MCF 10A (cell line): ENCODE measurements at regions not wholly inside any gene's neighbourhood (a gene's known extent, or its start where the extent isn't known, plus 50 kb on each side); places are given as distances from the start of the nearest gene placed in this dataset.
"Not testable (repeated sequence)": the region's sequence is repeated elsewhere in the genome, so short reads cannot be mapped to it uniquely, and the experiment has no call there.

Source experiments
- BruUV-seq: library from RNA; stranded (reverse); fragments of 400-500 nt; replicated peaks from 2 replicates; lab custom pipeline; 2021; lab: Mats Ljungman, UMichigan
- CTCF ChIA-PET: fragments of 300-600 bp; sonication (Branson Sonifier 250); formaldehyde crosslinking; extraction: SDS; loops from one replicate; lab custom pipeline; 2021; ENCODE audit warnings: antibody characterized with exemption, inconsistent platforms; lab: Yijun Ruan, JAX
- POLR2A ChIA-PET: fragments of 300-600, 350-650 bp; sonication (Branson Sonifier 250); formaldehyde crosslinking; extraction: SDS; loops from one replicate; lab custom pipeline; 2020; ENCODE audit warnings: antibody characterized with exemption, inconsistent platforms; lab: Yijun Ruan, JAX
- DNase-seq: peaks from one replicate; pipeline ENCODE4 v3.0.0-alpha.2; 2018; ENCODE audit not compliant: unreplicated experiment
- H3K27ac Mint-ChIP-seq: one replicate; pipeline ENCODE4 v1.8.0; 2022; ENCODE audit warnings: mild to moderate bottlenecking, low read depth, mixed read lengths; ENCODE audit not compliant: unreplicated experiment
- H3K27me3 Mint-ChIP-seq: one replicate; pipeline ENCODE4 v1.8.0; 2022; ENCODE audit warnings: mixed read lengths; ENCODE audit not compliant: insufficient read depth, unreplicated experiment
- H3K36me3 Mint-ChIP-seq: one replicate; pipeline ENCODE4 v1.8.0; 2022; ENCODE audit warnings: mild to moderate bottlenecking, moderate library complexity, mixed read lengths; ENCODE audit not compliant: insufficient read depth, unreplicated experiment
- H3K4me1 Mint-ChIP-seq: one replicate; pipeline ENCODE4 v1.8.0; 2022; ENCODE audit warnings: mixed read lengths; ENCODE audit not compliant: insufficient read depth, unreplicated experiment
- H3K4me3 Mint-ChIP-seq: one replicate; pipeline ENCODE4 v1.8.0; 2022; ENCODE audit warnings: mild to moderate bottlenecking, moderate library complexity, mixed read lengths; ENCODE audit not compliant: unreplicated experiment
- H3K9me3 Mint-ChIP-seq: one replicate; pipeline ENCODE4 v1.8.0; 2022; ENCODE audit warnings: mixed read lengths; ENCODE audit not compliant: unreplicated experiment
- intact Hi-C: fragments of 100-400 bp; cut with micrococcal nuclease; formaldehyde crosslinking; loops from 2 replicates; pipeline ENCODE4 v1.14.1; 2022
- TF ChIP-seq, protein P1 (sequence below): fragments of 200-600 bp; IDR thresholded peaks from one replicate; pipeline ENCODE4 v1.8.0; 2022; ENCODE audit warnings: antibody characterized with exemption, mild to moderate bottlenecking; ENCODE audit not compliant: unreplicated experiment

DNA sequence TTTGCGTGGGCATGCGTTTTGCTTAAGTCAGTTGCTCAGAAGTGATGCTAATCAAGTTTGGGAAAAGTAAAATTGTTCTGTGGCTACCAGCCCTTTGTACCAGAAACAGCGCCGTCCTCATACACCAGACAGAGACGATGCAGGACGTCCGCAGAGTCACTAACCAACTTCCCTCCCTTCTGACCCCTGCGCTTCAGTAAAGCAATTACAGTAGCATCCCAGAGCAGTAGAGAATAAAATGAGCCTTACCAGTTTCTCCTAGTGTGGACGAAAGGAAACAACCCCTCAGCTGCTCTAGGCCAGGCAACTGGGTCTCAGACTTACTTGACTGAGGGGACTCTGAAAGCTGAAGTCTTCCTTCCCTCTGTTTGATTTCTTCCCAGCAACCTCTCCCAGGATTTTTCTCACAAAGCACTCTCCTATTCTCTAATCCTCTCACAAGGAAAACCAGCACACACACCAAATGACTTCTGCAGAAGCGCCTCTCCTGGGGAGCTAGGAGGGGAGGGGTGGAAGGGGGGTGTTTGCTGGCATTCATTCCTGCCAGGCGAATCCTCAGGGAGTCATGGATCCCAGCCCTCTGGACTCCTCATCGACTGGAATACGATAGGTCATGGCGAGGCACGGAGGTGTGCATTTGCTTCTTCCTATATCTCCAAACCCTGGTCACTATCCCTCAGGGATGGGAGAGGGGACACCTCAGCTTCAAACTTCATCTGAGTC is 56.0 kb upstream of the MID1 start:
- peaks cover 73% of the 10 kb centered on the region for H3K27me3 Mint-ChIP-seq
- H3K27ac Mint-ChIP-seq, result no peak overlapping the region
- DNase-seq, result no peak
- no peaks in the 10 kb centered on the region for H3K9me3 Mint-ChIP-seq
- no TSS peak for BruUV-seq
- intact Hi-C loops, result no loop called here
- H3K4me1 Mint-ChIP-seq, result no peaks in the 10 kb centered on the region
- no peak overlapping the region for H3K4me3 Mint-ChIP-seq
- H3K36me3 Mint-ChIP-seq, result peaks cover 4% of the 10 kb centered on the region
- CTCF ChIA-PET, result no interaction called here
- POLR2A ChIA-PET, result no interaction called here
- TF ChIP-seq, protein P1, sequence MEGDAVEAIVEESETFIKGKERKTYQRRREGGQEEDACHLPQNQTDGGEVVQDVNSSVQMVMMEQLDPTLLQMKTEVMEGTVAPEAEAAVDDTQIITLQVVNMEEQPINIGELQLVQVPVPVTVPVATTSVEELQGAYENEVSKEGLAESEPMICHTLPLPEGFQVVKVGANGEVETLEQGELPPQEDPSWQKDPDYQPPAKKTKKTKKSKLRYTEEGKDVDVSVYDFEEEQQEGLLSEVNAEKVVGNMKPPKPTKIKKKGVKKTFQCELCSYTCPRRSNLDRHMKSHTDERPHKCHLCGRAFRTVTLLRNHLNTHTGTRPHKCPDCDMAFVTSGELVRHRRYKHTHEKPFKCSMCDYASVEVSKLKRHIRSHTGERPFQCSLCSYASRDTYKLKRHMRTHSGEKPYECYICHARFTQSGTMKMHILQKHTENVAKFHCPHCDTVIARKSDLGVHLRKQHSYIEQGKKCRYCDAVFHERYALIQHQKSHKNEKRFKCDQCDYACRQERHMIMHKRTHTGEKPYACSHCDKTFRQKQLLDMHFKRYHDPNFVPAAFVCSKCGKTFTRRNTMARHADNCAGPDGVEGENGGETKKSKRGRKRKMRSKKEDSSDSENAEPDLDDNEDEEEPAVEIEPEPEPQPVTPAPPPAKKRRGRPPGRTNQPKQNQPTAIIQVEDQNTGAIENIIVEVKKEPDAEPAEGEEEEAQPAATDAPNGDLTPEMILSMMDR, result no peak

DNA sequence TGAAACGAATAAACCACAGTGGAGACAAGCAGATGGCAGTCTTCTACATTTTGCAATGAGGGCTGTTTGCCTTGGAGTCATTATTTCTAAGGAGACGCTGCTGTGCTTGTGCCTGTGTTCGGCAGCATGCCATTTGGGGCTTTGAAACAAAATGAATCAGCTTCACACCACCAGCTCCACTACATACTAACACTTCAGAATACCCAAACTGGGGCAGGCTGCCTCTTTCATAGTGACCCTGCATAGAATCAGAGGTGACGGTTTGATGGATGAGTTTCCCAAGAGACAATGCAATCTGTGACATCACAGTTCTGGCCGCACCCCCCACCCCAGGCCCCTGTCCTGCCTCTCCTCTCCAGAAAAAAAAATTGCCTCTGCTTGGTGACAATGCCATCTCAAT is 57.1 kb upstream of the MID1 start:
- H3K4me1 Mint-ChIP-seq, result no peaks in the 10 kb centered on the region
- ChIA-PET POLR2A (no interaction called here), CTCF (no interaction called here)
- H3K27ac Mint-ChIP-seq, result no peak overlapping the region
- no TSS peak for BruUV-seq
- intact Hi-C loops, result no loop called here
- TF ChIP-seq, protein P1, result no peak
- H3K4me3 Mint-ChIP-seq, result no peak overlapping the region
- no peaks in the 10 kb centered on the region for H3K9me3 Mint-ChIP-seq
- peaks cover 62% of the 10 kb centered on the region for H3K27me3 Mint-ChIP-seq
- no peaks in the 10 kb centered on the region for H3K36me3 Mint-ChIP-seq
- no peak for DNase-seq

DNA sequence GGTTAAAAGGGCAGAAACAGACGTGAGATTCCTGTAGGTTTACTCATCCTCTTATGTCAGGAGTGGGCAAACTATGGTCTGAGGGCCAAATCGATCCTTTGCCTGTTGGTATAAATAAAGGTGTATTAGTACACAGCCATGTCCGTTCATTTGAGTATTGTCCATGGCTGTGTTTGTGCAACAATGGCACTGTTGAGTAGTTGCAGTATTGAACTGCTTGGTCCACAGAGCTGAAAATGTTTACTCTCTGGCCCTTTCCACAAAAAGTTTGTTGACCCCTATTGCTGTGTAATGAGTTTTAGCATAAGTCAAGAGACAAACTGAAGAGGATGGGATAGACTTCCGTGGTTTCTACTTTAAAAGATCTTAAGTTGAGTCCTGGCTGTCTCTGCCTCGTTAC is 59.0 kb upstream of the MID1 start:
- no TSS peak for BruUV-seq
- Mint-ChIP-seq H3K4me1 (no peaks in the 10 kb centered on the region), H3K27me3 (peaks cover 44% of the 10 kb centered on the region), H3K27ac (no peak overlapping the region), H3K4me3 (no peak overlapping the region), H3K36me3 (no peaks in the 10 kb centered on the region), H3K9me3 (no peaks in the 10 kb centered on the region)
- DNase-seq, result no peak
- POLR2A ChIA-PET, result no interaction called here
- TF ChIP-seq, protein P1, result no peak
- intact Hi-C loops, result no loop called here
- CTCF ChIA-PET, result no interaction called here

DNA sequence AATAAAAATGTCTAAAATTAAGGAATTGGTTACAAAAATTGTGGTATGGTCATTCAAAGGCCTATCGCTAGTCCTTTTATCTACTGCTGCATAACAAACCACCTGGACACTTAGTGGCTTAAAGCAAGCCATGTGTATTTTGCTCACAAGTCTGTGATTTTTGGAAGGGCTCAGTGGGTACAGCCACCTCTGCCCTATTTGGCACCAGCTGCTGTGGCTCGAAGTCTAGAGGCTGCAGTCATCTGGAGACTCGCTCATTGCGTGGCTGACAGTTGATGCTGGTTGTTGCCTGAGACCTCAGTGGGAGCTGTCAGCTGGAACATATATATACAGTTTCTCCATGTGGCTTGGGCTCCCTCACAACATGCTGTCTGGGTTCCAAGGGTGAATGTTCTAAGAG is 60.8 kb upstream of the MID1 start:
- no peak overlapping the region for H3K4me3 Mint-ChIP-seq
- ChIA-PET POLR2A (no interaction called here), CTCF (interaction anchor here (0.8 kb wide), 1 partner anchor 185 kb away, joined by 3 read pairs; no protein-coding TSS in a partner anchor)
- peaks cover 27% of the 10 kb centered on the region for H3K27me3 Mint-ChIP-seq
- intact Hi-C loops, result no loop called here
- TF ChIP-seq, protein P1, result no peak
- no peaks in the 10 kb centered on the region for H3K9me3 Mint-ChIP-seq
- H3K36me3 Mint-ChIP-seq, result no peaks in the 10 kb centered on the region
- no peaks in the 10 kb centered on the region for H3K4me1 Mint-ChIP-seq
- no peak for DNase-seq
- H3K27ac Mint-ChIP-seq, result no peak overlapping the region
- BruUV-seq, result no TSS peak

DNA sequence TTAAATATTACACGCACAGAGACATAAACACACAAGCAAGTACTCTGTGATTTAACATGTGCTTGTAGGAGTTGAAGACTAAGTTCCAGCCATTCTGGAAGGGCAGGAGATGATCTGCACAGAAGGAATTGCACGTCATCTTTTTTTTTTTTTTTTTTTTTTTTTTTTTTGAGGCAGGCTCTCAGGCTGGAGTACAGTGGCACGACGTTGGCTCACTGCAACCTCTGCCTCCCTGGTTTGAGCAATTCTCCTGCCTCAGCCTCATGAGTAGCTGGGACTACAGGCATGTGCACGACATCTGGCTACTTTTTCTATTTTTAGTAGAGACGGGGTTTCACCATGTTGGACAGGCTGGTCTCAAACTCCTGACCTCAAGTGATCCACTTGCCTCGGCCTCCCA is 63.2 kb upstream of the MID1 start:
- ChIA-PET POLR2A (interaction anchor here (1.0 kb wide), 1 partner anchor 18 kb away, joined by 4 read pairs; no protein-coding TSS in a partner anchor), CTCF (interaction anchor here (1.4 kb wide), 1 partner anchor 493 kb away, joined by 3 read pairs; no protein-coding TSS in a partner anchor)
- DNase-seq, H3K4me3 Mint-ChIP-seq, intact Hi-C loops, H3K9me3 Mint-ChIP-seq, H3K27ac Mint-ChIP-seq, H3K4me1 Mint-ChIP-seq, H3K36me3 Mint-ChIP-seq, BruUV-seq: not testable (repeated sequence)
- peaks cover 12% of the 10 kb centered on the region for H3K27me3 Mint-ChIP-seq
